Head of caudate nucleus (tissue), 42 donors: ENCODE measurements at regions not wholly inside any gene's neighbourhood (a gene's known extent, or its start where the extent isn't known, plus 50 kb on each side); places are given as distances from the start of the nearest gene placed in this dataset.
A peak's percentile ranks its signal among the peaks of the same experiment; 100 is the strongest.
"Not testable (repeated sequence)": the region's sequence is repeated elsewhere in the genome, so short reads cannot be mapped to it uniquely, and the experiment has no call there.

Source experiments
- DNase-seq, 42 donors: peaks; one replicate each; pipeline versions ENCODE4 v3.0.0 to v3.0.0-alpha.2; 2020 to 2021; ENCODE audit warnings: mixed read lengths in 7 of 42
- intact Hi-C: fragments of 100-400 bp; cut with DNase I; formaldehyde crosslinking; loops from one replicate; pipeline ENCODE4 v1.15.0; 2022

- intact Hi-C loops: no loop called here
- no peak for DNase-seq
Observed at GRCh38 chr3:146382386-146382785, 87.0 kb downstream of the PLSCR2 start.

- no peak for DNase-seq
- intact Hi-C loops: no loop called here
Observed at GRCh38 chr3:146380046-146380445, 89.3 kb downstream of the PLSCR2 start.

GRCh38 chr3:146375219-146375618 is 94.1 kb downstream of the PLSCR2 start:
- intact Hi-C loops: no loop called here
- no peak for DNase-seq

GRCh38 chr3:146374146-146374545 is 95.2 kb downstream of the PLSCR2 start:
- intact Hi-C loops: no loop called here
- DNase-seq: no peak

GRCh38 chr3:146371902-146372301 is 97.5 kb downstream of the PLSCR2 start:
- intact Hi-C loops: no loop called here
- no peak for DNase-seq

- DNase-seq: no peak
- intact Hi-C loops: no loop called here
Observed at GRCh38 chr3:146368882-146369523, 100.4 kb downstream of the PLSCR2 start.

- DNase-seq: no peak
- intact Hi-C loops: no loop called here
Observed at GRCh38 chr3:146359841-146360240, 108.9 kb upstream of the PLSCR4 start.

- DNase-seq, intact Hi-C loops: not testable (repeated sequence)
Observed at GRCh38 chr3:146354421-146354820, 103.5 kb upstream of the PLSCR4 start.

- no peak for DNase-seq
- intact Hi-C loops: no loop called here
Observed at GRCh38 chr3:146350852-146351251, 99.9 kb upstream of the PLSCR4 start.

GRCh38 chr3:146345900-146346299 is 95.0 kb upstream of the PLSCR4 start:
- DNase-seq: no peak
- intact Hi-C loops: no loop called here

GRCh38 chr3:146343551-146343950 is 92.6 kb upstream of the PLSCR4 start:
- intact Hi-C loops: no loop called here
- no peak for DNase-seq

- no peak for DNase-seq
- intact Hi-C loops: no loop called here
Observed at GRCh38 chr3:146342989-146343388, 92.1 kb upstream of the PLSCR4 start.

- no peak for DNase-seq
- intact Hi-C loops: no loop called here
Observed at GRCh38 chr3:146339349-146339748, 88.4 kb upstream of the PLSCR4 start.

GRCh38 chr3:146337991-146338390 is 87.1 kb upstream of the PLSCR4 start:
- intact Hi-C loops: no loop called here
- DNase-seq: no peak

- DNase-seq: no peak
- intact Hi-C loops: no loop called here
Observed at GRCh38 chr3:146335386-146335785, 84.5 kb upstream of the PLSCR4 start.

GRCh38 chr3:146334151-146334550 is 83.2 kb upstream of the PLSCR4 start:
- peak in 5 of 42 donors; percentile 6 to 18 (median 9) for DNase-seq
- intact Hi-C loops: no loop called here

- intact Hi-C loops: no loop called here
- no peak for DNase-seq
Observed at GRCh38 chr3:146331967-146332366, 81.1 kb upstream of the PLSCR4 start.

GRCh38 chr3:146326875-146327543 is 76.1 kb upstream of the PLSCR4 start:
- peak in 5 of 42 donors; percentile 6 to 22 (median 11) for DNase-seq

GRCh38 chr3:146325170-146325569 is 74.3 kb upstream of the PLSCR4 start:
- DNase-seq: no peak
- intact Hi-C loops: loop anchor here (10.0 kb wide), 1 partner anchor 110 kb away; no protein-coding TSS in a partner anchor

More at GRCh38 chr3:146326875-146327543, 76.1 kb upstream of the PLSCR4 start:
- intact Hi-C loops: loop anchor here (10.0 kb wide), 1 partner anchor 112 kb away; no protein-coding TSS in a partner anchor

- no peak for DNase-seq
- intact Hi-C loops: loop anchor here (10.0 kb wide), 1 partner anchor 108 kb away; no protein-coding TSS in a partner anchor
Observed at GRCh38 chr3:146322216-146322817, 71.4 kb upstream of the PLSCR4 start.
